HepG2 (cell line): ENCODE measurements at regions not wholly inside any gene's neighbourhood (a gene's known extent, or its start where the extent isn't known, plus 50 kb on each side); places are given as distances from the start of the nearest gene placed in this dataset.

Source experiments
- ATAC-seq: fragments of 200-7000 bp; cut with Tn5 transposase; 3 replicates; pipeline ENCODE4 v1.9.1; 2020; ENCODE audit warnings: mild to moderate bottlenecking, moderate library complexity
- BruUV-seq: library from RNA; stranded (reverse); fragments of 400-500 nt; replicated peaks from 2 replicates; lab custom pipeline; 2021; lab: Mats Ljungman, UMichigan
- CTCF ChIA-PET: fragments of 300-600 bp; formaldehyde crosslinking; extraction: SDS; loops from one replicate; lab custom pipeline; 2021; ENCODE audit warnings: low total read pairs, inconsistent platforms, low intra/inter-chr PET ratio; lab: Yijun Ruan, JAX
- POLR2A ChIA-PET: fragments of 350-600 bp; sonication (Branson Sonifier 250); formaldehyde crosslinking; loops from one replicate; lab custom pipeline; 2020; ENCODE audit warnings: antibody characterized with exemption, inconsistent platforms; lab: Yijun Ruan, JAX
- DNase-seq: peaks from one replicate; pipeline ENCODE4 v3.0.0-alpha.2; 2015; ENCODE audit warnings: low spot score
- FAIRE-seq: peaks from 3 replicates; lab custom pipeline; 2011; peaks lifted over from hg19 to GRCh38; lab: Jason Lieb, UNC
- H2AFZ ChIP-seq: one replicate; pipeline ENCODE4 v1.6.1; 2011; ENCODE audit warnings: low read length, inconsistent platforms
- H3K27ac ChIP-seq: fragments of 300-600 bp; 3 replicates; pipeline ENCODE4 v1.8.0; 2011; ENCODE audit warnings: mixed run types, mild to moderate bottlenecking, mixed read lengths, low read length, inconsistent platforms; ENCODE audit not compliant: insufficient read depth; ENCODE audit errors: extremely low read length
- H3K27me3 ChIP-seq, 2 experiments: fragments of 200-600 bp in 1 of 2; 2 replicates in 1 of 2; 3 replicates in 1 of 2; pipeline versions ENCODE4 v1.6.0 to v1.8.0; 2011; ENCODE audit warnings: low read length in 2 of 2, mild to moderate bottlenecking in 2 of 2, moderate library complexity in 2 of 2, inconsistent platforms in 1 of 2; ENCODE audit not compliant: insufficient read depth in 2 of 2, control insufficient read depth in 1 of 2
- H3K36me3 ChIP-seq, 2 experiments: fragments of 200-600 bp in 1 of 2; replicated peaks in 1 of 2; 2 replicates in 1 of 2; 3 replicates in 1 of 2; pipeline versions ENCODE4 v1.5.1 to v1.8.0; 2011; ENCODE audit warnings: low read length in 2 of 2, inconsistent platforms in 1 of 2; ENCODE audit not compliant: insufficient read depth in 2 of 2, control insufficient read depth in 1 of 2
- H3K4me1 ChIP-seq: 2 replicates; pipeline ENCODE4 v1.5.1; 2012; ENCODE audit warnings: low read length, inconsistent platforms; ENCODE audit not compliant: insufficient read depth
- H3K4me2 ChIP-seq: 2 replicates; pipeline ENCODE4 v1.6.0; 2011; ENCODE audit warnings: low read depth, low read length, inconsistent platforms
- H3K4me3 ChIP-seq, 3 experiments: fragments of 200-600 bp in 1 of 3; sonication (generic), shearing (Covaris generic) in 1 of 3; replicated peaks in 1 of 3; 2 replicates each; pipeline ENCODE4 v1.5.1; 2011 to 2016; ENCODE audit warnings: low read length in 3 of 3, inconsistent platforms in 2 of 3, low read depth in 2 of 3, mild to moderate bottlenecking in 2 of 3, control low read depth in 1 of 3, mixed read lengths in 1 of 3; ENCODE audit not compliant: insufficient read depth in 1 of 3
- H3K79me2 ChIP-seq: one replicate; pipeline ENCODE4 v1.6.1; 2011; ENCODE audit warnings: low read length, inconsistent platforms; ENCODE audit not compliant: insufficient read depth
- H3K9ac ChIP-seq: 2 replicates; pipeline ENCODE4 v1.6.0; 2011; ENCODE audit warnings: mild to moderate bottlenecking, low read depth, low read length, inconsistent platforms; ENCODE audit not compliant: insufficient read depth
- H3K9me3 ChIP-seq: 2 replicates; pipeline ENCODE4 v1.5.1; 2012; ENCODE audit warnings: mild to moderate bottlenecking, low read length
- H4K20me1 ChIP-seq: 2 replicates; pipeline ENCODE4 v1.6.0; 2011; ENCODE audit warnings: inconsistent platforms, mild to moderate bottlenecking, low read length, moderate library complexity; ENCODE audit not compliant: insufficient read depth
- IRX3 ChIP-seq: sonication (generic); formaldehyde crosslinking; IDR thresholded peaks from 2 replicates; pipeline ENCODE4 v1.8.1; 2023; ENCODE audit warnings: mild to moderate bottlenecking, low read depth, missing genetic modification reagents, borderline replicate concordance
- KAT8 ChIP-seq: IDR thresholded peaks from 2 replicates; pipeline ENCODE4 v1.6.1; 2016; ENCODE audit warnings: missing genetic modification reagents, missing compliant biosample characterization
- KDM2A ChIP-seq: sonication (generic); formaldehyde crosslinking; IDR thresholded peaks from 2 replicates; pipeline ENCODE4 v1.4.0; 2020; ENCODE audit warnings: low read depth, missing genetic modification reagents, borderline replicate concordance
- KDM5B ChIP-seq: sonication (generic); formaldehyde crosslinking; IDR thresholded peaks from 2 replicates; pipeline ENCODE4 v1.4.0; 2020; ENCODE audit warnings: missing genetic modification reagents, mild to moderate bottlenecking, borderline replicate concordance
- MTA1 ChIP-seq: sonication (generic); formaldehyde crosslinking; IDR thresholded peaks from 2 replicates; pipeline ENCODE4 v1.4.0; 2020; ENCODE audit warnings: missing genetic modification reagents, mild to moderate bottlenecking, borderline replicate concordance
- MTA3 ChIP-seq: sonication (generic); formaldehyde crosslinking; IDR thresholded peaks from 2 replicates; pipeline ENCODE4 v1.4.0; 2020; ENCODE audit warnings: missing genetic modification reagents
- NR2F2 ChIP-seq: IDR thresholded peaks from 2 replicates; pipeline ENCODE4 v1.6.1; 2012; ENCODE audit warnings: low read depth, inconsistent platforms, borderline replicate concordance
- RELA ChIP-seq: sonication (generic); formaldehyde crosslinking; IDR thresholded peaks from 2 replicates; pipeline ENCODE4 v1.4.0; 2020; ENCODE audit warnings: missing genetic modification reagents
- ZNF275 ChIP-seq: sonication (generic); formaldehyde crosslinking; IDR thresholded peaks from 2 replicates; pipeline ENCODE4 v1.8.0; 2022; ENCODE audit warnings: missing genetic modification reagents, mild to moderate bottlenecking, inconsistent platforms, borderline replicate concordance
- ZNF619 ChIP-seq: sonication (generic); formaldehyde crosslinking; IDR thresholded peaks from 2 replicates; pipeline ENCODE4 v1.4.0; 2020; ENCODE audit warnings: mild to moderate bottlenecking, missing genetic modification reagents
- ZNF841 ChIP-seq: sonication (generic); formaldehyde crosslinking; IDR thresholded peaks from 2 replicates; pipeline ENCODE4 v1.8.1; 2023; ENCODE audit warnings: missing genetic modification reagents, borderline replicate concordance
- WGBS: methylation state at CpG from one replicate; pipeline ENCODE4 v1.1.6; 2017; ENCODE audit warnings: low lambda C conversion rate; 5-methylcytosine and 5-hydroxymethylcytosine counted together
- in situ Hi-C: cut with HindIII; loops from 2 replicates; pipeline ENCODE4 v1.10.0; 2017; ENCODE audit warnings: low pct_unique_long_range_greater_than_20kb; ENCODE audit not compliant: extremely low pct_ligation_motif_present
- intact Hi-C: fragments of 100-400 bp; cut with micrococcal nuclease; formaldehyde crosslinking; loops from one replicate; pipeline ENCODE4 v1.10.0; 2022; ENCODE audit not compliant: unreplicated experiment
- TF ChIP-seq, protein P1 (sequence below): sonication (generic); formaldehyde crosslinking; IDR thresholded peaks from 2 replicates; pipeline ENCODE4 v1.4.0; 2020; ENCODE audit warnings: mild to moderate bottlenecking, missing genetic modification reagents
- TF ChIP-seq, protein P2 (sequence below): sonication (generic); formaldehyde crosslinking; IDR thresholded peaks from 2 replicates; pipeline ENCODE4 v1.8.1; 2023; ENCODE audit warnings: mild to moderate bottlenecking, missing genetic modification reagents

- intact Hi-C loops: no loop called here
- WGBS: 23% methylated on average over 6 of the region's 6 CpGs
- ChIA-PET CTCF (no interaction called here), POLR2A (interaction anchor here (0.6 kb wide), 1 partner anchor 894 kb away, joined by 4 read pairs; no protein-coding TSS in a partner anchor)
- DNase-seq (no peak), ATAC-seq (no peak), FAIRE-seq (no peak)
- in situ Hi-C loops: no loop called here
- Histone ChIP-seq H3K4me2 (no peak overlapping the region), H3K79me2 (no peaks in the 10 kb centered on the region), H3K36me3 (no peaks in the 10 kb centered on the region), H2AFZ (no peak overlapping the region), H3K4me1 (no peaks in the 10 kb centered on the region), H3K4me3 (no peak overlapping the region), H4K20me1 (no peaks in the 10 kb centered on the region), H3K9me3 (no peaks in the 10 kb centered on the region), H3K27ac (no peak overlapping the region), H3K9ac (no peak overlapping the region), H3K27me3 (no peaks in the 10 kb centered on the region)
- no TSS peak for BruUV-seq
- TF ChIP-seq NR2F2 (no peak), MTA3 (no peak), MTA1 (no peak), KAT8 (CRISPR knock-in tag) (no peak), ZNF619 (CRISPR knock-in tag) (no peak), KDM5B (no peak)
These were observed 115.7 kb upstream of the KLF7 start for GRCh38 chr2:207281436-207281835.

DNA sequence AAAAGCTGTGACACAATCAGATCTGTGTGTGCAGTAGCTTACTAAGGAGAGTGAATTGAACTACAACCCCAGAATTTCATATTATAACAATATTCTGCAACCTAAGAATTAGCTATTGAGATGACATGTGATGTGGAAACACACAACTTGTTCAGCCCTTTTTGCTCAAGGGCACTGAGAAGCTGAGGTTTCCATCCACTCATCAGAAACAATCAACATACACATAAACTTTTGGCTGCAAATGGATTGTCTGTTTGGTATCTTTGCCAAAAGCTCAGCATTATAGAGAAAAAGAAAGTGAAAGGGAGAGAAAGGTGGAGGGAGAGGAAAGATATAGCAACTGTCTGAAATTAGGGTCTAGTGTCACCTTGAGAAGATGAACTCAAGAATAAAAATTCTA, 117.2 kb upstream of the KLF7 start:
- Histone ChIP-seq H3K4me1 (no peaks in the 10 kb centered on the region), H2AFZ (no peak overlapping the region), H3K9me3 (no peaks in the 10 kb centered on the region), H3K9ac (no peak overlapping the region), H3K4me3 (no peak overlapping the region), H3K4me2 (no peak overlapping the region), H3K27me3 (no peaks in the 10 kb centered on the region), H3K79me2 (no peaks in the 10 kb centered on the region), H3K27ac (no peak overlapping the region), H3K36me3 (no peaks in the 10 kb centered on the region), H4K20me1 (no peaks in the 10 kb centered on the region)
- no peak for DNase-seq
- ATAC-seq: no peak
- CTCF ChIA-PET: no interaction called here
- no peak for FAIRE-seq
- in situ Hi-C loops (no loop called here), intact Hi-C loops (no loop called here)
- BruUV-seq: no TSS peak
- POLR2A ChIA-PET: no interaction called here
- TF ChIP-seq ZNF841 (CRISPR knock-in tag) (no peak), RELA (CRISPR knock-in tag) (no peak), KDM2A (no peak), IRX3 (CRISPR knock-in tag) (no peak), ZNF275 (CRISPR knock-in tag) (no peak)
- TF ChIP-seq, protein P1, sequence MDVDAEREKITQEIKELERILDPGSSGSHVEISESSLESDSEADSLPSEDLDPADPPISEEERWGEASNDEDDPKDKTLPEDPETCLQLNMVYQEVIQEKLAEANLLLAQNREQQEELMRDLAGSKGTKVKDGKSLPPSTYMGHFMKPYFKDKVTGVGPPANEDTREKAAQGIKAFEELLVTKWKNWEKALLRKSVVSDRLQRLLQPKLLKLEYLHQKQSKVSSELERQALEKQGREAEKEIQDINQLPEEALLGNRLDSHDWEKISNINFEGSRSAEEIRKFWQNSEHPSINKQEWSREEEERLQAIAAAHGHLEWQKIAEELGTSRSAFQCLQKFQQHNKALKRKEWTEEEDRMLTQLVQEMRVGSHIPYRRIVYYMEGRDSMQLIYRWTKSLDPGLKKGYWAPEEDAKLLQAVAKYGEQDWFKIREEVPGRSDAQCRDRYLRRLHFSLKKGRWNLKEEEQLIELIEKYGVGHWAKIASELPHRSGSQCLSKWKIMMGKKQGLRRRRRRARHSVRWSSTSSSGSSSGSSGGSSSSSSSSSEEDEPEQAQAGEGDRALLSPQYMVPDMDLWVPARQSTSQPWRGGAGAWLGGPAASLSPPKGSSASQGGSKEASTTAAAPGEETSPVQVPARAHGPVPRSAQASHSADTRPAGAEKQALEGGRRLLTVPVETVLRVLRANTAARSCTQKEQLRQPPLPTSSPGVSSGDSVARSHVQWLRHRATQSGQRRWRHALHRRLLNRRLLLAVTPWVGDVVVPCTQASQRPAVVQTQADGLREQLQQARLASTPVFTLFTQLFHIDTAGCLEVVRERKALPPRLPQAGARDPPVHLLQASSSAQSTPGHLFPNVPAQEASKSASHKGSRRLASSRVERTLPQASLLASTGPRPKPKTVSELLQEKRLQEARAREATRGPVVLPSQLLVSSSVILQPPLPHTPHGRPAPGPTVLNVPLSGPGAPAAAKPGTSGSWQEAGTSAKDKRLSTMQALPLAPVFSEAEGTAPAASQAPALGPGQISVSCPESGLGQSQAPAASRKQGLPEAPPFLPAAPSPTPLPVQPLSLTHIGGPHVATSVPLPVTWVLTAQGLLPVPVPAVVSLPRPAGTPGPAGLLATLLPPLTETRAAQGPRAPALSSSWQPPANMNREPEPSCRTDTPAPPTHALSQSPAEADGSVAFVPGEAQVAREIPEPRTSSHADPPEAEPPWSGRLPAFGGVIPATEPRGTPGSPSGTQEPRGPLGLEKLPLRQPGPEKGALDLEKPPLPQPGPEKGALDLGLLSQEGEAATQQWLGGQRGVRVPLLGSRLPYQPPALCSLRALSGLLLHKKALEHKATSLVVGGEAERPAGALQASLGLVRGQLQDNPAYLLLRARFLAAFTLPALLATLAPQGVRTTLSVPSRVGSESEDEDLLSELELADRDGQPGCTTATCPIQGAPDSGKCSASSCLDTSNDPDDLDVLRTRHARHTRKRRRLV (CRISPR knock-in tag): no peak
- TF ChIP-seq, protein P2, sequence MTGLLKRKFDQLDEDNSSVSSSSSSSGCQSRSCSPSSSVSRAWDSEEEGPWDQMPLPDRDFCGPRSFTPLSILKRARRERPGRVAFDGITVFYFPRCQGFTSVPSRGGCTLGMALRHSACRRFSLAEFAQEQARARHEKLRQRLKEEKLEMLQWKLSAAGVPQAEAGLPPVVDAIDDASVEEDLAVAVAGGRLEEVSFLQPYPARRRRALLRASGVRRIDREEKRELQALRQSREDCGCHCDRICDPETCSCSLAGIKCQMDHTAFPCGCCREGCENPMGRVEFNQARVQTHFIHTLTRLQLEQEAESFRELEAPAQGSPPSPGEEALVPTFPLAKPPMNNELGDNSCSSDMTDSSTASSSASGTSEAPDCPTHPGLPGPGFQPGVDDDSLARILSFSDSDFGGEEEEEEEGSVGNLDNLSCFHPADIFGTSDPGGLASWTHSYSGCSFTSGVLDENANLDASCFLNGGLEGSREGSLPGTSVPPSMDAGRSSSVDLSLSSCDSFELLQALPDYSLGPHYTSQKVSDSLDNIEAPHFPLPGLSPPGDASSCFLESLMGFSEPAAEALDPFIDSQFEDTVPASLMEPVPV (CRISPR knock-in tag): no peak
